ENCODE measurements at regions not wholly inside any gene's neighbourhood (a gene's known extent, or its start where the extent isn't known, plus 50 kb on each side); places are given as distances from the start of the nearest gene placed in this dataset.
A peak's percentile ranks its signal among the peaks of the same experiment; 100 is the strongest.

DNA sequence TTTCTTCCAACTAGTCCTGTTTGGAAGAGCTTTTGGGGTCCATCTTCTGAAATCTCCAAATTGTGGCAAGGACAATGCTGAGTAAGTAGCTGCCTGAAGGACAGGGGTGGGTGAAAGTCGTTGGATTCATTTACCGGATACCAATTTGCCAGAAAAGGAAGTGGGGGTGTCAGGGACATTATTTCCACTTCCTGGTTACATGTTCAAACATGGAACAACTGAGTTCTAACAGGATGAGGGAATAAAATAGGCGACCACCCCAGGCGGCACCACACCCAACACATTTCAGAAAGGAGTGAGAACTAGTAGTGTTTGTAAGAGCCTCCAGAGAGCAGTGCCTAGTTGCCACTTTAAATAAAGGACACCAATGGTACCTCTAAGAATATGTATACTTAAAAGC, 158.6 kb upstream of the SERTAD2 start:
- ATAC-seq (ENCODE audit: low read depth) = no peak
- Histone ChIP-seq H2AFZ (replicated peaks; ENCODE audit: low read length, poor library complexity) (peak overlapping the region; percentile 34), H3K4me1 (ENCODE audit: control insufficient read depth, insufficient read depth, low read length) (no peaks in the 10 kb centered on the region; the same call in 1 of the 2 replicates), H2BK5ac (ENCODE audit: low read depth, low read length, poor library complexity, severe bottlenecking) (no peak overlapping the region), H3K4me3 (ENCODE audit: insufficient read depth, low read depth, low read length) (no peak overlapping the region), H3K14ac (replicated peaks; ENCODE audit: low read depth, low read length) (no peak overlapping the region), H4K91ac (ENCODE audit: insufficient read depth, low read depth, low read length) (no peak overlapping the region), H3K9me1 (ENCODE audit: insufficient read depth, low read length) (no peaks in the 10 kb centered on the region), H3K9ac (ENCODE audit: low read depth, low read length) (no peak overlapping the region), H2BK120ac (ENCODE audit: low read depth, low read length) (no peak overlapping the region), H3K36me3 (ENCODE audit: control insufficient read depth, insufficient read depth, low read length) (no peaks in the 10 kb centered on the region), H3K18ac (ENCODE audit: low read depth, low read length) (no peak overlapping the region), H3K23ac (ENCODE audit: low read depth, low read length) (no peak overlapping the region), H3K79me1 (ENCODE audit: low read depth in 1 of 2, low read length in 2 of 2) (no peaks in the 10 kb centered on the region), H3K4me2 (ENCODE audit: low read depth, low read length) (no peak overlapping the region), H2BK20ac (ENCODE audit: low read depth, low read length) (no peak overlapping the region), H2AK5ac (ENCODE audit: low read depth, low read length) (no peak overlapping the region), H4K8ac (ENCODE audit: low read depth in 2 of 2, low read length in 2 of 2) (no peak overlapping the region), H4K5ac (ENCODE audit: low read depth, low read length) (no peak overlapping the region), H3K56ac (ENCODE audit: extremely low read depth, insufficient read depth, low read length) (no peak overlapping the region), H3K27me3 (ENCODE audit: control insufficient read depth, insufficient read depth, low read length) (no peaks in the 10 kb centered on the region), H2BK15ac (ENCODE audit: low read depth, low read length) (no peak overlapping the region), H4K20me1 (ENCODE audit: insufficient read depth, low read length) (no peaks in the 10 kb centered on the region), H3K9me3 (ENCODE audit: control insufficient read depth, insufficient read depth, low read length) (no peaks in the 10 kb centered on the region), H3K27ac (ENCODE audit: insufficient read depth, low read length) (no peak overlapping the region), H2AK9ac (replicated peaks; ENCODE audit: low read depth, low read length, poor library complexity) (no peak overlapping the region), H3K4ac (ENCODE audit: low read depth, low read length) (no peak overlapping the region)
- no peak for TF ChIP-seq MXI1 (IDR thresholded peaks at IDR 0.05; ENCODE audit: borderline replicate concordance, low read depth, low read length)
- TF ChIP-seq SMC3 (IDR thresholded peaks at IDR 0.05; ENCODE audit: low read depth, low read length) = no peak
- TF ChIP-seq, protein P1, sequence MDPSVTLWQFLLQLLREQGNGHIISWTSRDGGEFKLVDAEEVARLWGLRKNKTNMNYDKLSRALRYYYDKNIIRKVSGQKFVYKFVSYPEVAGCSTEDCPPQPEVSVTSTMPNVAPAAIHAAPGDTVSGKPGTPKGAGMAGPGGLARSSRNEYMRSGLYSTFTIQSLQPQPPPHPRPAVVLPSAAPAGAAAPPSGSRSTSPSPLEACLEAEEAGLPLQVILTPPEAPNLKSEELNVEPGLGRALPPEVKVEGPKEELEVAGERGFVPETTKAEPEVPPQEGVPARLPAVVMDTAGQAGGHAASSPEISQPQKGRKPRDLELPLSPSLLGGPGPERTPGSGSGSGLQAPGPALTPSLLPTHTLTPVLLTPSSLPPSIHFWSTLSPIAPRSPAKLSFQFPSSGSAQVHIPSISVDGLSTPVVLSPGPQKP (IDR thresholded peaks at IDR 0.05; ENCODE audit: borderline replicate concordance, low read depth, low read length) = no peak
- no peak for TF ChIP-seq BHLHE40 (IDR thresholded peaks at IDR 0.05; ENCODE audit: low read depth, low read length)
- TF ChIP-seq MAZ (IDR thresholded peaks at IDR 0.05; ENCODE audit: borderline replicate concordance, low read depth, low read length) = no peak
- TF ChIP-seq CEBPB (IDR thresholded peaks at IDR 0.05; ENCODE audit: low read depth, low read length) = no peak
- no peak for TF ChIP-seq RFX5 (IDR thresholded peaks at IDR 0.05; ENCODE audit: low read depth, low read length)
- TF ChIP-seq FOS (IDR thresholded peaks at IDR 0.05; ENCODE audit: low read depth, low read length) = no peak
- TF ChIP-seq CHD1 (IDR thresholded peaks at IDR 0.05; ENCODE audit: low read depth, low read length) = no peak
- TF ChIP-seq NFE2L2 (IDR thresholded peaks at IDR 0.05; ENCODE audit: low read depth, low read length) = no peak
- no peak for TF ChIP-seq RAD21 (IDR thresholded peaks at IDR 0.05; ENCODE audit: low read length)
- TF ChIP-seq MAFK (IDR thresholded peaks at IDR 0.05; ENCODE audit: low read depth, low read length) = no peak
- no peak for TF ChIP-seq RCOR1 (IDR thresholded peaks at IDR 0.05; ENCODE audit: insufficient replicate concordance, low read length)
- no peak for TF ChIP-seq POLR2A (IDR thresholded peaks at IDR 0.05; ENCODE audit: low read depth, low read length)
- TF ChIP-seq, protein P2, sequence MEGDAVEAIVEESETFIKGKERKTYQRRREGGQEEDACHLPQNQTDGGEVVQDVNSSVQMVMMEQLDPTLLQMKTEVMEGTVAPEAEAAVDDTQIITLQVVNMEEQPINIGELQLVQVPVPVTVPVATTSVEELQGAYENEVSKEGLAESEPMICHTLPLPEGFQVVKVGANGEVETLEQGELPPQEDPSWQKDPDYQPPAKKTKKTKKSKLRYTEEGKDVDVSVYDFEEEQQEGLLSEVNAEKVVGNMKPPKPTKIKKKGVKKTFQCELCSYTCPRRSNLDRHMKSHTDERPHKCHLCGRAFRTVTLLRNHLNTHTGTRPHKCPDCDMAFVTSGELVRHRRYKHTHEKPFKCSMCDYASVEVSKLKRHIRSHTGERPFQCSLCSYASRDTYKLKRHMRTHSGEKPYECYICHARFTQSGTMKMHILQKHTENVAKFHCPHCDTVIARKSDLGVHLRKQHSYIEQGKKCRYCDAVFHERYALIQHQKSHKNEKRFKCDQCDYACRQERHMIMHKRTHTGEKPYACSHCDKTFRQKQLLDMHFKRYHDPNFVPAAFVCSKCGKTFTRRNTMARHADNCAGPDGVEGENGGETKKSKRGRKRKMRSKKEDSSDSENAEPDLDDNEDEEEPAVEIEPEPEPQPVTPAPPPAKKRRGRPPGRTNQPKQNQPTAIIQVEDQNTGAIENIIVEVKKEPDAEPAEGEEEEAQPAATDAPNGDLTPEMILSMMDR (conservative IDR thresholded peaks at IDR 0.05; ENCODE audit: low read depth, low read length) = no peak
- TF ChIP-seq, protein P3, sequence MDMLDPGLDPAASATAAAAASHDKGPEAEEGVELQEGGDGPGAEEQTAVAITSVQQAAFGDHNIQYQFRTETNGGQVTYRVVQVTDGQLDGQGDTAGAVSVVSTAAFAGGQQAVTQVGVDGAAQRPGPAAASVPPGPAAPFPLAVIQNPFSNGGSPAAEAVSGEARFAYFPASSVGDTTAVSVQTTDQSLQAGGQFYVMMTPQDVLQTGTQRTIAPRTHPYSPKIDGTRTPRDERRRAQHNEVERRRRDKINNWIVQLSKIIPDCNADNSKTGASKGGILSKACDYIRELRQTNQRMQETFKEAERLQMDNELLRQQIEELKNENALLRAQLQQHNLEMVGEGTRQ (IDR thresholded peaks at IDR 0.05; ENCODE audit: low read depth, low read length) = no peak
- WGBS, 2 experiments (ENCODE audit: extremely low coverage in 2 of 2, insufficient read length in 1 of 2) = no CpG with 5 or more reads among the region's 4 CpGs
- POLR2A ChIA-PET (ENCODE audit: unreplicated experiment) = no interaction called here
- BruUV-seq (replicated peaks) = no TSS peak
- DNase-seq = no peak
- in situ Hi-C loops (cut with MboI; ENCODE audit: low sequenced_read_pairs) = no loop called here
- dilution Hi-C loops (cut with HindIII; ENCODE audit: low sequenced_read_pairs, unreplicated experiment) = no loop called here
- CTCF ChIA-PET = interaction anchor here (1.0 kb wide), 1 partner anchor 39 kb away, joined by 3 read pairs; no protein-coding TSS in a partner anchor
- intact Hi-C loops (cut with micrococcal nuclease) = no loop called here

Data from IMR-90 (cell line).